GM21528 (cell line): ENCODE measurements at regions not wholly inside any gene's neighbourhood (a gene's known extent, or its start where the extent isn't known, plus 50 kb on each side); places are given as distances from the start of the nearest gene placed in this dataset.
"Not testable (repeated sequence)": the region's sequence is repeated elsewhere in the genome, so short reads cannot be mapped to it uniquely, and the experiment has no call there.

Source experiments
- ATAC-seq: cut with Tn5 transposase; IDR thresholded peaks from one replicate; pipeline ENCODE4 v1.9.1; 2021; ENCODE audit warnings: mild to moderate bottlenecking, moderate library complexity; ENCODE audit not compliant: unreplicated experiment, low FRiP score

DNA sequence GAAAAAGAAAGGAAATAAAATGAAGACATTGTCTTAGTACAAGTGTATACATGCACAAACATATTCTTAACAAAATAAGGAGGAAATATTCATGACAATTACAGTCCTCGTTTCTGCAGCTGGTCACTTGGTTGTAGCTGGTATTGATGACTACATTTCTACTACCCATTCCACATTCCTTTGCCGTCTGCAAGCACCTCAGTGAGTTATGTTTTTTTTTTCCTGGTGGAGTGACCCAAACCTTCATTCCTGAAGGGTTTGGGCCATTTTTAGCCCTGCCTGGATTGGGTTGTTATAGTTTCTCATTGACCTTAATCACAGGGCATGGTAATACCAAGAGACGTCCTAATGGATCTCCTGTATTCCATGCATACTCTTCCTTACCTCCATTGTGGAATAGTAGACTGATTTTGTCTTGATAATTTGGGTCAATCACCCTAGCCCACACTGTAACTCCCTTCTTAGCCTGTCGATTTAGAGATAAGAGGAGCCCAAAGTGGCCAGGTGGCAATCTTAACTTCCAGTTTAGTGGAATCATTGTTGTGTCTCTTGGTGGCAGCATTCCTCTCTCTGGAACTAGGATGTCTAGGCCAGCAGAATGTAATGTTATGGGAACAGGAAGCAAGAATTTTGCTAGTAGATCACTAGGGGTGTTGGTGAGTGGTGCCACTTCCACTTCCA is 86.4 kb upstream of the LCORL start:
- ATAC-seq: not testable (repeated sequence)

DNA sequence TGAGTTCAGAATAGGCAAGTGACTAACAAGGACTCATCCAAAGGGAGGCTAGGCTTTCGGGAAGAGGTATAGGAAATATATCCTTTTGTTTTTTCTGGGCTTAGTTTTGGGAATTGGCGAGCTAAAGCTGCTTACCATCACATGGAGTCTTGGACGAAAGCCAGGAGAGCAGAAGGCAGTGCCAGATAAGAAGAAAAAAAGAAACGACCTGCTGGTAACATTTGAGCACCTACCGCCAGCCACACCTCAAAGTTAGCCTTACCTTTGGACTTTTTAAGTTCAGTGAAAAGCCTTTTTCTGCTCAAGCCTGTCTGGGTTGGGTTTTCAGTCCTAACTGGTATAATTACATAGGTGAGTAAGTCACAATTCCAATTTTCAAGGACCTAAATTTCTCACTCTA is 85.1 kb upstream of the LCORL start:
- ATAC-seq: no peak

DNA sequence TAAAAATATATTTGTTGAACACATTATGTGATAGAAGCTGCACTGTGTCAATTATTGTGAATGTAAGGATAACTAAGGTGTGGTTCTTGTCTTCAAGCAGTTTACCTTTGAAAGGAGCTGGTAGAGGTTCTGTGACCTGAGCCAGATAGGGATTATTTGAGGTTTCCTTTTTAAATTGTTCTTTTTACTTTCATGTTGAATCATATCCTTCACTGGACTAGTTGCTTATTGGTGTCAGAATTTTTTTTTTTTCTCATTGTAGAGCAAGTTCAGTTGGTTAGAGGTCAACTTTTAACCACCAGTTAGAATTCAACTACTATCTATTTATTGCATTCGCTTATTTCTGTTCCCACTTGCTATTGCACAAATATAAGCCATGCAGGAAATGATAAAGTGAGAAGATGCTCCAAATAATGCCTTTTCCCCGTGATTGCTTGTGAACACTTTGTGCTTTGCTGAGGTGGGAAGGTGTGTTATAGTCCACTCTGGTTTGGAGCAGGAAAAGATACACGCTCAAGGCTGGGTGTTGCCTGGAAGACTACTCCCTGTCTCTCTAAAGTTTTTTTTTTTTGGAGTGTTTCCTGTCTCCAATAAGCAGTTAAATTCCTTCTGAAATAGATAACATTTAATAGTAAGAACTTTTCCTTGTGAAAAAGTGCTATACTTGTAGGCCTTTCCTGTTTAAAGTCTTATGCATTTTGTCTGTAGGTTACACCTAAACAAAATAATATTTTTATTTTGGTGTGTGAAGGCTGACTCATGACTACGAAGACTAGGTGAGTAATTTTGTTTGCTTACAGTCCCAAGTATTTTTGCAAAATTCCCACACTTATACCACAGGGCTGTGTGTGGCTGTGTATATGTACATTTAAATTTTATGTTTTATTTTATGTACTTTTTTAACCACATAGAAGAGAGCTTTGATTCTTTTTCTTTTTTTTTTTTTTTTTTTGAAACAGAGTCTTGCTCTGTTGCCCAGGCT is 83.8 kb upstream of the LCORL start:
- ATAC-seq: peak; percentile 81

DNA sequence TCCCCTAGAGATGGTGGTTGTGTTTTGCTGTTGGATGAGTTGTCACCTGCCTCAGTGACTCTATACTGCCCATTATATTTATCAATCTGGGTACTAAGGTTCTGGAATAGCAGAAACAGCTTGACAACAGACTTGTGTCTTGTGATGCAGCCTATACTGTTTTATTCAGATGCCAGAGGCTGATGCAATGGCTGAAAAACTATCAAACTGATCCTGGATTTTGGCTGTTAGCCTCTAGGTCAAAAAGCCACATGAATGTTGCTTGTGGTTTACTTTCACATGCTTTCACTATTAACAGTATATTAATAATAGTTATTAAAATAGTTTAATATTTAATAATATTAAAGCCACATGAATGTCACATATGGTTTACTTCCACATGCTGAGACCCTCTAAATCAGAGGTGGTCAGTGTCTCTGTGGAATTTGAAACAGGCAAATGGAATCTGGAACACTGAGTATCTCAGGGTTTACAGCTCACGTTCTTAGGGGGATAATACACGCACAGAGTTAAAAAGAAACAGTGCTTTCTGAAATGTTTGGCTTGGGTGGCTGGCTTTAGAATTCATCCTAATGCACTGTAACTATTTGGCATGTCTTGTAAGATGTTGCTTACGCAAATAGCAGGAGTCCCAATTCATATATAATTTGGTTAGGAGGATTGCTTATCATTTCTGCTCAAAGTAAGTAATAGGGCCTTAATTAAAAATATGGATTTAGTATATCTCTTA is 82.5 kb upstream of the LCORL start:
- no peak for ATAC-seq

DNA sequence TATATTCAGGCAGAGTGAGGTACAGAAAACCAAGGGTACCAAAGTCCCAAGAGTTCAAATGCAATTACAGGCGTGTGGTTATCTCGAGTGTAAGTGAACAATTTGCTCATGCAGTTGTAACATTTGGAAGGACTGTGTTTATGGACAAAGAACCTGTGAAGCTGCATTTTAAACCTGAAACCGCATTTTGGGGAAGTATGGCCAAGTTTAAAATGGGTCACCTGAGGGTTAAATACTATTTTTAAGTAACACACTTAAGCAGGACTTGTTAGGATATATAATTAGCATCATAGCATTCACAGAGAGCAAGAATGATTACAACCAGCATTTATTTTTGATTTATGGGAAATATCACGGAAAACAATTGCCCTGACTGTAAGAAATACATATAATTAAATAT is 79.1 kb upstream of the LCORL start:
- ATAC-seq: no peak

DNA sequence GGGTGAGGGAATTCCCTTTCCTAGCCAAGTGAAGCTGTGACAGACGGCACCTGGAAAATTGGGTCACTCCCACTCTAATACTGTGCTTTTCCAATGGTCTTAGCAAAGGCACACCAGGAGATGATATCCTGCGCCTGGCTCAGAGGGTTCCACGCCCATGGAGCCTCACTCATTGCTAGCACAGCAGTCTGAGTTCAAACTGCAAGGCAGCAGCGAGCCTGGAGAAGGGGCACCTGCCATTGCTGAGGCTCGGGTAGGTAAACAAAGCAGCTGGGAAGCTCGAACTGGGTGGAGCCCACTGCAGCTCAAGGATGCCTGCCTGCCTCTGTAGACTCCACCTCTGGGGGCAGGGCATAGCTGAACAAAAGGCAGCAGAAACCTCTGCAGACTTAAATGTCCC is 68.9 kb upstream of the LCORL start:
- not testable (repeated sequence) for ATAC-seq

DNA sequence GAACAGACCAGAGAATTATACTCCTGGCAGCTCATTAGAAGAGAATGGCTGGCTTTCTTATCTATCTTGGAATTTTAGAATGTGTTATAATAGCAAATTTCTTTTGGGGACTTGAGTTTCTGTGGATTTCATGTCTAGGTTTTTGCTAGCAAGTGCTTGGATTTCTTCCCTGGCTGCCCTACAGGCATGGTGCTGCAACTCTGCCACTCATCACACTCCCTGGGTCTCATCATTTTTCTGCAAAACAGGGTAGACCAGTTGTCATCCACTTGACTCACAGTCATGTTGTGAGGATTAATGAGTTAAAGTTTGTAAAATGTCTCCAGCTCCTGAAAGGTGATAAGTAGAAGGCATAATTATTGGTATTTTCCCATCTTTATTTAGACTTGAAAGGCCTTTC is 60.7 kb upstream of the LCORL start:
- ATAC-seq: no peak

DNA sequence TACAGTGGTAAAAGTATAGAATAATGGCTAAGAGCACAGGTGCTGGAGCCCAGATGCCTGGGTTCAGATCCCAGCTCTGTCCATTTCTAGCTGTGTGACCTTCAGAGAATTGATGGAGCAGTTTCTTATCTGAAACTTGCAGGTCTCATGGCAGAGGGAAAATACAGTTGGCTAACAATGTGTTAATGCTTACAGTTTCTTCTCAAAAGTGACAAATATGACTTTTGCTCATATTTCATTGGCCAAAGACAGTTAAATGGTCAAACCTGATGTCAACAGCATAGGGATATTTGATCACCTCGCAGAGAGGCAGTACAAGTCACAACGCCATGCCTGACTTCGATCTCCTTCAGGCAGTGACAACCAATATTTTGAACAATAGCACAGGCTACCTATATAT is 60.2 kb upstream of the LCORL start:
- ATAC-seq: no peak

DNA sequence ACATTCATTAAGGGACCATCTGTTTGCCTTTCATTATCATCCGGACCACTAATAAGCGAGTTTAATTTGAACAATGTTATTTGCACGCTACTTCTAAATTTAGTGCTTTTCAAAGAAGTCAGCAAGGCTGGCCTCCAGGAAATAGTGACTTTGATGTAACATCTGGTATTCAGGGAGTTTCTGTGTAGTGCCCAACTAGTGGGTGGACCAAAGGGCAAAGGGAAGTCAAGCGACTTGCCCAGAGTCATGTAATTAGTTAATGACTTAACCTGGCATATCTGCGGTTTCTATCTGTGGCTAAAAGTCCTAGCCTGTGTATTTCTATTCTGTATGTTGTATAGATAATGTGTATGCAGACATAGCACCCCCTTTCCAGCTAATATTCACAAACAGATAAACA is 56.3 kb upstream of the LCORL start:
- no peak for ATAC-seq

DNA sequence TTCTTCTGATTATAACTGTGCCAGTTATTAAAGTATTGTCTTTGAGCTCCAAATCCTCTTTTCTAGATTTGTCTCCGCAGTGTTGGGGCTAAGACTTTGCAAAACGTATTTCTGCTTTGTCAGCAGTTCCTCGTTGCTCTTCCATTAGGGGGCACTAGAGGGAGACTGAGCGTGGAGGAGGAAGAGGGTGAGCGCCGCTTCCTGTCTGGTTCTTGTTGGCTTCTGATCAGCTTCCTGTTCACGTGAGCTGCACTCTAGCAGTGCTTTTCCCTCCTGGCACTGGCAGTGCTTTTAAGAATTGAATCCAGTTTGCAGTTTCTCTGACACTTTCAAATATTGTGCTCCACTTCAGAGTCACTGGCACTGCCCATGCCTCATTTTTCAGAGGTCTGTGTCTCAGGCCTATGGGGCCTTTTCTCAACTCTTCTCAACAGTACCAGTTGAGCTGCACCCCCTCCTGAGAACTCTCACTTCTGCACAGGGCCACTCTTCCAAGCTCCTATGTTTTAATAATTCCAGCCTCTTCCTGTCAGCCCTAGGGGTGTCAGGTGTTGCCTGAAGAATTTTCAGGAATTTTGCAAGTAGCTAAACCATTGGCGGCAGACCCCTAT is 54.4 kb upstream of the LCORL start:
- ATAC-seq: no peak

DNA sequence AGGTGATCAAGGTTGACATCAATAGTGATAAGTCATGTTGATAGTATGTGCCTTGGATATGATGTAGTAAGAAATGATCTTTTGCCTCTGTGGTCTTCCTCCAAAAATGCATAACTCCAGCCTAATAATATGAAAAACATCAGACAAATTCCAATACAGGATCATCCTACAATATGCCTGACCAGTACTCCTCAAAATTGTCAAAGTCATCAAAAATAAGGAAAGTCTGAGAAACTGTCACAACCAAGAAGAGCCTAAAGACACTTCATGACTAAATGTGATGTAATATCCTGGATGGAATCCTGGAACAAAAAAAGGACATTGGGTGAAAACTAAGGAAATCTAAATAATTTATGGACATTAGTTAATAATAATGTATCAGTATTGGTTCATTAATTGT is 50.3 kb upstream of the LCORL start:
- no peak for ATAC-seq
